RWPE2 (cell line): ENCODE measurements at regions not wholly inside any gene's neighbourhood (a gene's known extent, or its start where the extent isn't known, plus 50 kb on each side); places are given as distances from the start of the nearest gene placed in this dataset.

Source experiments
- ATAC-seq: fragments of 200-7000 bp; cut with Tn5 transposase; 3 replicates; pipeline ENCODE4 v1.9.1; 2021; ENCODE audit warnings: low read depth
- DNase-seq: peaks from one replicate; pipeline ENCODE4 v3.0.0-alpha.2; 2020; ENCODE audit warnings: low spot score
- H3K27ac ChIP-seq: fragments of 450-650 bp; 2 replicates; pipeline ENCODE4 v1.5.1; 2017; ENCODE audit warnings: mild to moderate bottlenecking; ENCODE audit not compliant: poor library complexity, severe bottlenecking
- H3K27me3 ChIP-seq: fragments of 250-450 bp; sonication (Bioruptor Pico); 2 replicates; pipeline ENCODE4 v1.5.1; 2021; ENCODE audit warnings: mild to moderate bottlenecking, moderate library complexity; ENCODE audit not compliant: insufficient read depth, poor library complexity, severe bottlenecking
- H3K36me3 ChIP-seq: fragments of 250-450 bp; sonication (Bioruptor Pico); 2 replicates; pipeline ENCODE4 v1.5.1; 2020; ENCODE audit warnings: low read depth, mild to moderate bottlenecking, moderate library complexity
- H3K4me1 ChIP-seq: fragments of 250-450 bp; sonication (Bioruptor Pico); 2 replicates; pipeline ENCODE4 v1.5.1; 2021; ENCODE audit warnings: mild to moderate bottlenecking, moderate library complexity; ENCODE audit not compliant: insufficient read depth, poor library complexity, severe bottlenecking
- H3K4me3 ChIP-seq: fragments of 250-450 bp; sonication (Bioruptor Pico); 2 replicates; pipeline ENCODE4 v1.5.1; 2021; ENCODE audit warnings: mild to moderate bottlenecking, moderate library complexity; ENCODE audit not compliant: severe bottlenecking
- H3K9me3 ChIP-seq: fragments of 250-450 bp; sonication (Bioruptor Pico); 2 replicates; pipeline ENCODE4 v1.5.1; 2021; ENCODE audit warnings: mild to moderate bottlenecking, moderate library complexity; ENCODE audit not compliant: severe bottlenecking
- CTCF ChIP-seq: fragments of 450-650 bp; IDR thresholded peaks from one replicate; pipeline ENCODE4 v1.5.1; 2017; ENCODE audit warnings: mild to moderate bottlenecking, moderate library complexity; ENCODE audit not compliant: poor library complexity, severe bottlenecking

GRCh38 chr3:155029941-155030340 is 50.2 kb upstream of the MME start:
- DNase-seq: no peak
- Histone ChIP-seq H3K9me3 (no peaks in the 10 kb centered on the region), H3K27ac (no peak overlapping the region), H3K27me3 (no peaks in the 10 kb centered on the region), H3K36me3 (no peaks in the 10 kb centered on the region), H3K4me1 (no peaks in the 10 kb centered on the region), H3K4me3 (no peak overlapping the region)
- ATAC-seq: no peak
- TF ChIP-seq CTCF: no peak

- ATAC-seq (no peak), DNase-seq (no peak)
- H3K27ac ChIP-seq: no peak overlapping the region
These were observed 53.0 kb upstream of the MME start for GRCh38 chr3:155026999-155027591.

GRCh38 chr3:155024006-155024638 is 56.0 kb upstream of the MME start:
- no peak for ATAC-seq
- Histone ChIP-seq H3K36me3 (no peaks in the 10 kb centered on the region), H3K27me3 (no peaks in the 10 kb centered on the region), H3K4me1 (no peaks in the 10 kb centered on the region), H3K4me3 (no peak overlapping the region), H3K27ac (no peak overlapping the region), H3K9me3 (no peaks in the 10 kb centered on the region)
- TF ChIP-seq CTCF: no peak
- no peak for DNase-seq

More at GRCh38 chr3:155026999-155027591, 53.0 kb upstream of the MME start:
- Histone ChIP-seq H3K27me3 (no peaks in the 10 kb centered on the region), H3K4me3 (no peak overlapping the region), H3K36me3 (no peaks in the 10 kb centered on the region), H3K9me3 (no peaks in the 10 kb centered on the region), H3K4me1 (no peaks in the 10 kb centered on the region)
- no peak for TF ChIP-seq CTCF

- Histone ChIP-seq H3K27ac (no peak overlapping the region), H3K9me3 (no peaks in the 10 kb centered on the region), H3K4me1 (no peaks in the 10 kb centered on the region), H3K4me3 (no peak overlapping the region), H3K36me3 (no peaks in the 10 kb centered on the region), H3K27me3 (no peaks in the 10 kb centered on the region)
- ATAC-seq: no peak
- no peak for TF ChIP-seq CTCF
- no peak for DNase-seq
These were observed 57.2 kb upstream of the MME start for GRCh38 chr3:155022896-155023295.

GRCh38 chr3:155019575-155019974 is 60.5 kb upstream of the MME start:
- Histone ChIP-seq H3K36me3 (no peaks in the 10 kb centered on the region), H3K4me1 (no peaks in the 10 kb centered on the region), H3K9me3 (no peaks in the 10 kb centered on the region), H3K4me3 (no peak overlapping the region), H3K27ac (no peak overlapping the region), H3K27me3 (no peaks in the 10 kb centered on the region)
- no peak for TF ChIP-seq CTCF
- no peak for ATAC-seq
- no peak for DNase-seq
